ENCODE measurements at regions not wholly inside any gene's neighbourhood (a gene's known extent, or its start where the extent isn't known, plus 50 kb on each side); places are given as distances from the start of the nearest gene placed in this dataset.
"Not testable (repeated sequence)": the region's sequence is repeated elsewhere in the genome, so short reads cannot be mapped to it uniquely, and the experiment has no call there.

- DNase-seq = no peak
These were observed 121.0 kb upstream of the SULF2 start for GRCh38 chr20:47906348-47906660.

- DNase-seq = no peak
These were observed 120.5 kb upstream of the SULF2 start for GRCh38 chr20:47905628-47906347.

GRCh38 chr20:47903009-47903408 lies 117.7 kb upstream of the SULF2 start:
- DNase-seq = not testable (repeated sequence)

- not testable (repeated sequence) for DNase-seq
These were observed 114.0 kb upstream of the SULF2 start for GRCh38 chr20:47899313-47899712.

GRCh38 chr20:47897461-47897860 lies 112.2 kb upstream of the SULF2 start:
- no peak for DNase-seq

GRCh38 chr20:47892681-47893080 lies 107.4 kb upstream of the SULF2 start:
- DNase-seq = not testable (repeated sequence)

- not testable (repeated sequence) for DNase-seq
These were observed 105.4 kb upstream of the SULF2 start for GRCh38 chr20:47890708-47891107.

- DNase-seq = not testable (repeated sequence)
These were observed 104.5 kb upstream of the SULF2 start for GRCh38 chr20:47889751-47890150.

GRCh38 chr20:47888351-47888750 lies 103.1 kb upstream of the SULF2 start:
- DNase-seq = no peak

GRCh38 chr20:47887477-47888080 lies 102.3 kb upstream of the SULF2 start:
- no peak for DNase-seq

- no peak for DNase-seq
These were observed 101.8 kb upstream of the SULF2 start for GRCh38 chr20:47887064-47887463.

- no peak for DNase-seq
These were observed 101.3 kb upstream of the SULF2 start for GRCh38 chr20:47886454-47887041.

- no peak for DNase-seq
These were observed 100.7 kb upstream of the SULF2 start for GRCh38 chr20:47885909-47886453.

- DNase-seq = not testable (repeated sequence)
These were observed 98.7 kb upstream of the SULF2 start for GRCh38 chr20:47883940-47884339.

- no peak for DNase-seq
These were observed 97.9 kb upstream of the SULF2 start for GRCh38 chr20:47883186-47883585.

GRCh38 chr20:47879771-47880170 lies 94.5 kb upstream of the SULF2 start:
- no peak for DNase-seq

GRCh38 chr20:47878601-47879027 lies 93.3 kb upstream of the SULF2 start:
- DNase-seq = no peak

GRCh38 chr20:47876311-47877088 lies 91.2 kb upstream of the SULF2 start:
- DNase-seq = no peak

GRCh38 chr20:47875297-47876025 lies 90.2 kb upstream of the SULF2 start:
- no peak for DNase-seq

GRCh38 chr20:47872341-47872740 lies 87.1 kb upstream of the SULF2 start:
- no peak for DNase-seq

- DNase-seq = no peak
These were observed 85.2 kb upstream of the SULF2 start for GRCh38 chr20:47870475-47870874.

- no peak for DNase-seq
These were observed 83.5 kb upstream of the SULF2 start for GRCh38 chr20:47868744-47869143.

GRCh38 chr20:47868236-47868635 lies 83.0 kb upstream of the SULF2 start:
- DNase-seq = no peak

All from DMS153 (cell line).